ENCODE measurements at regions not wholly inside any gene's neighbourhood (a gene's known extent, or its start where the extent isn't known, plus 50 kb on each side); places are given as distances from the start of the nearest gene placed in this dataset.

- no peak for DNase-seq
These were observed 70.4 kb upstream of the BACH1 start for GRCh38 chr21:29228306-29228705.

- peak; percentile 7 for DNase-seq
These were observed 68.0 kb upstream of the BACH1 start for GRCh38 chr21:29230551-29231261.

- no peak for DNase-seq
These were observed 66.8 kb upstream of the BACH1 start for GRCh38 chr21:29231756-29232529.

GRCh38 chr21:29232530-29233255, 66.0 kb upstream of the BACH1 start:
- peak; percentile 17 for DNase-seq

- no peak for DNase-seq
These were observed 65.5 kb upstream of the BACH1 start for GRCh38 chr21:29233256-29233546.

GRCh38 chr21:29233611-29234540, 64.8 kb upstream of the BACH1 start:
- DNase-seq = no peak

GRCh38 chr21:29235714-29236197, 63.0 kb upstream of the BACH1 start:
- no peak for DNase-seq

- no peak for DNase-seq
These were observed 62.5 kb upstream of the BACH1 start for GRCh38 chr21:29236201-29236600.

GRCh38 chr21:29237110-29238052, 61.3 kb upstream of the BACH1 start:
- DNase-seq = no peak

GRCh38 chr21:29238053-29238966, 60.4 kb upstream of the BACH1 start:
- DNase-seq = no peak

- DNase-seq = no peak
These were observed 59.8 kb upstream of the BACH1 start for GRCh38 chr21:29238967-29239290.

- DNase-seq = no peak
These were observed 58.6 kb upstream of the BACH1 start for GRCh38 chr21:29240136-29240535.

GRCh38 chr21:29242201-29242600, 56.5 kb upstream of the BACH1 start:
- DNase-seq = no peak

GRCh38 chr21:29243188-29243587, 55.5 kb upstream of the BACH1 start:
- no peak for DNase-seq

GRCh38 chr21:29245104-29245643, 53.5 kb upstream of the BACH1 start:
- no peak for DNase-seq

- no peak for DNase-seq
These were observed 52.9 kb upstream of the BACH1 start for GRCh38 chr21:29245863-29246262.

GRCh38 chr21:29246614-29247013, 52.1 kb upstream of the BACH1 start:
- no peak for DNase-seq

- no peak for DNase-seq
These were observed 50.6 kb upstream of the BACH1 start for GRCh38 chr21:29248124-29248523.

All from kidney glomerular epithelial cell (primary cell).